HepG2 (cell line): ENCODE measurements at regions not wholly inside any gene's neighbourhood (a gene's known extent, or its start where the extent isn't known, plus 50 kb on each side); places are given as distances from the start of the nearest gene placed in this dataset.

ENCODE experiments used
- ATAC-seq: fragments of 200-7000 bp; cut with Tn5 transposase; 3 replicates; pipeline ENCODE4 v1.9.1; 2020; ENCODE audit warnings: mild to moderate bottlenecking, moderate library complexity
- BruUV-seq: library from RNA; stranded (reverse); fragments of 400-500 nt; replicated peaks from 2 replicates; lab custom pipeline; 2021; lab: Mats Ljungman, UMichigan
- CTCF ChIA-PET: fragments of 300-600 bp; formaldehyde crosslinking; extraction: SDS; loops from one replicate; lab custom pipeline; 2021; ENCODE audit warnings: low total read pairs, inconsistent platforms, low intra/inter-chr PET ratio; lab: Yijun Ruan, JAX
- POLR2A ChIA-PET: fragments of 350-600 bp; sonication (Branson Sonifier 250); formaldehyde crosslinking; loops from one replicate; lab custom pipeline; 2020; ENCODE audit warnings: antibody characterized with exemption, inconsistent platforms; lab: Yijun Ruan, JAX
- DNase-seq: peaks from one replicate; pipeline ENCODE4 v3.0.0-alpha.2; 2015; ENCODE audit warnings: low spot score
- FAIRE-seq: peaks from 3 replicates; lab custom pipeline; 2011; peaks lifted over from hg19 to GRCh38; lab: Jason Lieb, UNC
- H2AFZ ChIP-seq: one replicate; pipeline ENCODE4 v1.6.1; 2011; ENCODE audit warnings: low read length, inconsistent platforms
- H3K27ac ChIP-seq: fragments of 300-600 bp; 3 replicates; pipeline ENCODE4 v1.8.0; 2011; ENCODE audit warnings: mixed run types, mild to moderate bottlenecking, mixed read lengths, low read length, inconsistent platforms; ENCODE audit not compliant: insufficient read depth; ENCODE audit errors: extremely low read length
- H3K27me3 ChIP-seq, 2 experiments: fragments of 200-600 bp in 1 of 2; 2 replicates in 1 of 2; 3 replicates in 1 of 2; pipeline versions ENCODE4 v1.6.0 to v1.8.0; 2011; ENCODE audit warnings: low read length in 2 of 2, mild to moderate bottlenecking in 2 of 2, moderate library complexity in 2 of 2, inconsistent platforms in 1 of 2; ENCODE audit not compliant: insufficient read depth in 2 of 2, control insufficient read depth in 1 of 2
- H3K36me3 ChIP-seq, 2 experiments: fragments of 200-600 bp in 1 of 2; replicated peaks in 1 of 2; 2 replicates in 1 of 2; 3 replicates in 1 of 2; pipeline versions ENCODE4 v1.5.1 to v1.8.0; 2011; ENCODE audit warnings: low read length in 2 of 2, inconsistent platforms in 1 of 2; ENCODE audit not compliant: insufficient read depth in 2 of 2, control insufficient read depth in 1 of 2
- H3K4me1 ChIP-seq: 2 replicates; pipeline ENCODE4 v1.5.1; 2012; ENCODE audit warnings: low read length, inconsistent platforms; ENCODE audit not compliant: insufficient read depth
- H3K4me2 ChIP-seq: 2 replicates; pipeline ENCODE4 v1.6.0; 2011; ENCODE audit warnings: low read depth, low read length, inconsistent platforms
- H3K4me3 ChIP-seq, 3 experiments: fragments of 200-600 bp in 1 of 3; sonication (generic), shearing (Covaris generic) in 1 of 3; replicated peaks in 1 of 3; 2 replicates each; pipeline ENCODE4 v1.5.1; 2011 to 2016; ENCODE audit warnings: low read length in 3 of 3, inconsistent platforms in 2 of 3, low read depth in 2 of 3, mild to moderate bottlenecking in 2 of 3, control low read depth in 1 of 3, mixed read lengths in 1 of 3; ENCODE audit not compliant: insufficient read depth in 1 of 3
- H3K79me2 ChIP-seq: one replicate; pipeline ENCODE4 v1.6.1; 2011; ENCODE audit warnings: low read length, inconsistent platforms; ENCODE audit not compliant: insufficient read depth
- H3K9ac ChIP-seq: 2 replicates; pipeline ENCODE4 v1.6.0; 2011; ENCODE audit warnings: mild to moderate bottlenecking, low read depth, low read length, inconsistent platforms; ENCODE audit not compliant: insufficient read depth
- H3K9me3 ChIP-seq: 2 replicates; pipeline ENCODE4 v1.5.1; 2012; ENCODE audit warnings: mild to moderate bottlenecking, low read length
- H4K20me1 ChIP-seq: 2 replicates; pipeline ENCODE4 v1.6.0; 2011; ENCODE audit warnings: inconsistent platforms, mild to moderate bottlenecking, low read length, moderate library complexity; ENCODE audit not compliant: insufficient read depth
- ASH2L ChIP-seq: fragments of 300-600, 200-600 bp; sonication (generic); IDR thresholded peaks from 2 replicates; pipeline ENCODE4 v1.7.0; 2017; ENCODE audit warnings: low read depth, mild to moderate bottlenecking, moderate library complexity, mixed read lengths, low read length; ENCODE audit not compliant: insufficient read length
- MIER2 ChIP-seq: IDR thresholded peaks from 2 replicates; pipeline ENCODE4 v1.6.1; 2016; ENCODE audit warnings: missing biosample characterization, missing genetic modification reagents
- PRPF4 ChIP-seq: fragments of 200-400 bp; formaldehyde crosslinking; IDR thresholded peaks from 2 replicates; pipeline ENCODE4 v1.6.1; 2016; ENCODE audit warnings: low read length, low read depth; ENCODE audit not compliant: poor library complexity, severe bottlenecking
- TSC22D2 ChIP-seq: sonication (generic); formaldehyde crosslinking; IDR thresholded peaks from 2 replicates; pipeline ENCODE4 v1.5.1; 2020; ENCODE audit warnings: missing genetic modification reagents, mild to moderate bottlenecking, borderline replicate concordance
- WGBS: methylation state at CpG from one replicate; pipeline ENCODE4 v1.1.6; 2017; ENCODE audit warnings: low lambda C conversion rate; 5-methylcytosine and 5-hydroxymethylcytosine counted together
- in situ Hi-C: cut with HindIII; loops from 2 replicates; pipeline ENCODE4 v1.10.0; 2017; ENCODE audit warnings: low pct_unique_long_range_greater_than_20kb; ENCODE audit not compliant: extremely low pct_ligation_motif_present
- intact Hi-C: fragments of 100-400 bp; cut with micrococcal nuclease; formaldehyde crosslinking; loops from one replicate; pipeline ENCODE4 v1.10.0; 2022; ENCODE audit not compliant: unreplicated experiment
- TF ChIP-seq, protein P1 (sequence below): sonication (generic); formaldehyde crosslinking; IDR thresholded peaks from 2 replicates; pipeline ENCODE4 v1.9.0; 2021; ENCODE audit warnings: missing genetic modification reagents, borderline replicate concordance
- TF ChIP-seq, protein P2 (sequence below): sonication (generic); formaldehyde crosslinking; IDR thresholded peaks from 2 replicates; pipeline ENCODE4 v1.5.0; 2020; ENCODE audit warnings: missing genetic modification reagents, mild to moderate bottlenecking, borderline replicate concordance
- TF ChIP-seq, protein P3 (sequence below), 2 experiments: IDR thresholded peaks; 2 replicates each; pipeline ENCODE4 v1.6.1; 2011 to 2012; ENCODE audit warnings: low read length in 2 of 2, borderline replicate concordance in 1 of 2, low read depth in 1 of 2, mild to moderate bottlenecking in 1 of 2, moderate library complexity in 1 of 2

DNA sequence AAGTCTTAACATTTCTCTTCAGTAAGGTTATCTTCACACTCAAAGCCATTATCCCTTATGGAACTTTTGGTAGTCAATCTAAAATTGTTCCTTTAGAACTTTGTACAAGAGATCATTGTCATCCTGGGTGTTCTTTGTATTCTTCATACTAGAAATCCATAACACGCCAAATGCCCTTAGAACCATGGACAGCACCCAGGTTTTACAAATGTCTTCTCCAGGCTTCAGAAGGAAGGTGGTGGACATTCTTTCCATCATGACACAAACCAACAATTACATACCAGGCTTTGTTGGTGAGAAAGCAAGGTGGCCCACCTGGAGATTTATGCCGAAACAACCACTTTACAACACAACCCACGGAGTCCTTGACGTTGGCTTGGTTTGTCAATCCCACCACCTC is 365.6 kb upstream of the TBX3 start:
- Histone ChIP-seq H3K4me3 (no peak overlapping the region), H2AFZ (no peak overlapping the region), H3K27me3 (no peaks in the 10 kb centered on the region), H3K79me2 (no peaks in the 10 kb centered on the region), H3K9ac (no peak overlapping the region), H3K27ac (no peak overlapping the region), H4K20me1 (no peaks in the 10 kb centered on the region), H3K4me1 (no peaks in the 10 kb centered on the region), H3K36me3 (no peaks in the 10 kb centered on the region), H3K9me3 (no peaks in the 10 kb centered on the region), H3K4me2 (no peak overlapping the region)
- BruUV-seq, result no TSS peak
- TF ChIP-seq MIER2 (CRISPR knock-in tag), result peak; percentile 91
- TF ChIP-seq, protein P1, sequence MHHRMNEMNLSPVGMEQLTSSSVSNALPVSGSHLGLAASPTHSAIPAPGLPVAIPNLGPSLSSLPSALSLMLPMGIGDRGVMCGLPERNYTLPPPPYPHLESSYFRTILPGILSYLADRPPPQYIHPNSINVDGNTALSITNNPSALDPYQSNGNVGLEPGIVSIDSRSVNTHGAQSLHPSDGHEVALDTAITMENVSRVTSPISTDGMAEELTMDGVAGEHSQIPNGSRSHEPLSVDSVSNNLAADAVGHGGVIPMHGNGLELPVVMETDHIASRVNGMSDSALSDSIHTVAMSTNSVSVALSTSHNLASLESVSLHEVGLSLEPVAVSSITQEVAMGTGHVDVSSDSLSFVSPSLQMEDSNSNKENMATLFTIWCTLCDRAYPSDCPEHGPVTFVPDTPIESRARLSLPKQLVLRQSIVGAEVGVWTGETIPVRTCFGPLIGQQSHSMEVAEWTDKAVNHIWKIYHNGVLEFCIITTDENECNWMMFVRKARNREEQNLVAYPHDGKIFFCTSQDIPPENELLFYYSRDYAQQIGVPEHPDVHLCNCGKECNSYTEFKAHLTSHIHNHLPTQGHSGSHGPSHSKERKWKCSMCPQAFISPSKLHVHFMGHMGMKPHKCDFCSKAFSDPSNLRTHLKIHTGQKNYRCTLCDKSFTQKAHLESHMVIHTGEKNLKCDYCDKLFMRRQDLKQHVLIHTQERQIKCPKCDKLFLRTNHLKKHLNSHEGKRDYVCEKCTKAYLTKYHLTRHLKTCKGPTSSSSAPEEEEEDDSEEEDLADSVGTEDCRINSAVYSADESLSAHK, result no peak
- no peak for TF ChIP-seq TSC22D2 (CRISPR knock-in tag)
- TF ChIP-seq, protein P2, sequence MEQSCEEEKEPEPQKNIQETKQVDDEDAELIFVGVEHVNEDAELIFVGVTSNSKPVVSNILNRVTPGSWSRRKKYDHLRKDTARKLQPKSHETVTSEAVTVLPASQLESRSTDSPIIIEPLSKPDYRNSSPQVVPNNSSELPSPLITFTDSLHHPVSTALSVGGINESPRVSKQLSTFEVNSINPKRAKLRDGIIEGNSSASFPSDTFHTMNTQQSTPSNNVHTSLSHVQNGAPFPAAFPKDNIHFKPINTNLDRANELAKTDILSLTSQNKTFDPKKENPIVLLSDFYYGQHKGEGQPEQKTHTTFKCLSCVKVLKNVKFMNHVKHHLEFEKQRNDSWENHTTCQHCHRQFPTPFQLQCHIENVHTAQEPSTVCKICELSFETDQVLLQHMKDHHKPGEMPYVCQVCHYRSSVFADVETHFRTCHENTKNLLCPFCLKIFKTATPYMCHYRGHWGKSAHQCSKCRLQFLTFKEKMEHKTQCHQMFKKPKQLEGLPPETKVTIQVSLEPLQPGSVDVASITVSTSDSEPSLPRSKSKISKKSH, result no peak
- TF ChIP-seq ASH2L, result no peak
- no peak for TF ChIP-seq PRPF4
- TF ChIP-seq, protein P3, sequence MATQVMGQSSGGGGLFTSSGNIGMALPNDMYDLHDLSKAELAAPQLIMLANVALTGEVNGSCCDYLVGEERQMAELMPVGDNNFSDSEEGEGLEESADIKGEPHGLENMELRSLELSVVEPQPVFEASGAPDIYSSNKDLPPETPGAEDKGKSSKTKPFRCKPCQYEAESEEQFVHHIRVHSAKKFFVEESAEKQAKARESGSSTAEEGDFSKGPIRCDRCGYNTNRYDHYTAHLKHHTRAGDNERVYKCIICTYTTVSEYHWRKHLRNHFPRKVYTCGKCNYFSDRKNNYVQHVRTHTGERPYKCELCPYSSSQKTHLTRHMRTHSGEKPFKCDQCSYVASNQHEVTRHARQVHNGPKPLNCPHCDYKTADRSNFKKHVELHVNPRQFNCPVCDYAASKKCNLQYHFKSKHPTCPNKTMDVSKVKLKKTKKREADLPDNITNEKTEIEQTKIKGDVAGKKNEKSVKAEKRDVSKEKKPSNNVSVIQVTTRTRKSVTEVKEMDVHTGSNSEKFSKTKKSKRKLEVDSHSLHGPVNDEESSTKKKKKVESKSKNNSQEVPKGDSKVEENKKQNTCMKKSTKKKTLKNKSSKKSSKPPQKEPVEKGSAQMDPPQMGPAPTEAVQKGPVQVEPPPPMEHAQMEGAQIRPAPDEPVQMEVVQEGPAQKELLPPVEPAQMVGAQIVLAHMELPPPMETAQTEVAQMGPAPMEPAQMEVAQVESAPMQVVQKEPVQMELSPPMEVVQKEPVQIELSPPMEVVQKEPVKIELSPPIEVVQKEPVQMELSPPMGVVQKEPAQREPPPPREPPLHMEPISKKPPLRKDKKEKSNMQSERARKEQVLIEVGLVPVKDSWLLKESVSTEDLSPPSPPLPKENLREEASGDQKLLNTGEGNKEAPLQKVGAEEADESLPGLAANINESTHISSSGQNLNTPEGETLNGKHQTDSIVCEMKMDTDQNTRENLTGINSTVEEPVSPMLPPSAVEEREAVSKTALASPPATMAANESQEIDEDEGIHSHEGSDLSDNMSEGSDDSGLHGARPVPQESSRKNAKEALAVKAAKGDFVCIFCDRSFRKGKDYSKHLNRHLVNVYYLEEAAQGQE (IDR thresholded peaks at IDR 0.05; ENCODE audit: borderline replicate concordance in 1 of 2, low read depth in 1 of 2, low read length in 2 of 2), result peak; percentile 39 to 92
- 73% methylated on average over 4 of the region's 4 CpGs for WGBS
- no peak for FAIRE-seq
- ATAC-seq, result no peak
- POLR2A ChIA-PET, result no interaction called here
- intact Hi-C loops, result no loop called here
- CTCF ChIA-PET, result no interaction called here
- DNase-seq, result no peak
- in situ Hi-C loops, result no loop called here
